Right lobe of liver (tissue), 4 donors: ENCODE measurements at regions not wholly inside any gene's neighbourhood (a gene's known extent, or its start where the extent isn't known, plus 50 kb on each side); places are given as distances from the start of the nearest gene placed in this dataset.

ENCODE experiments used
- CTCF ChIP-seq, 4 donors: fragments of 200-600 bp in 3 of 4; fragments of 450-650 bp in 1 of 4; IDR thresholded peaks; one replicate each; pipeline versions ENCODE4 v1.5.1 to v1.8.0; 2016 to 2022; ENCODE audit warnings: antibody characterized with exemption in 4 of 4, mild to moderate bottlenecking in 2 of 4
- POLR2A ChIP-seq: fragments of 450-650 bp; IDR thresholded peaks from one replicate; pipeline ENCODE4 v1.6.1; 2017; ENCODE audit warnings: antibody characterized with exemption, mild to moderate bottlenecking
- donor health status: DM: no; HTN: no; CAD: no.
- donor health status: DM: no; HTN: no; CAD: no.
- donor health status: DM: no; HTN: yes; CAD: no.

- no peak for TF ChIP-seq POLR2A
- no peak for TF ChIP-seq CTCF (IDR thresholded peaks at IDR 0.05)
Measured at GRCh38 chr20:40245829-40246228, 443.2 kb downstream of the MAFB start.
